ENCODE measurements at regions not wholly inside any gene's neighbourhood (a gene's known extent, or its start where the extent isn't known, plus 50 kb on each side); places are given as distances from the start of the nearest gene placed in this dataset.

DNA sequence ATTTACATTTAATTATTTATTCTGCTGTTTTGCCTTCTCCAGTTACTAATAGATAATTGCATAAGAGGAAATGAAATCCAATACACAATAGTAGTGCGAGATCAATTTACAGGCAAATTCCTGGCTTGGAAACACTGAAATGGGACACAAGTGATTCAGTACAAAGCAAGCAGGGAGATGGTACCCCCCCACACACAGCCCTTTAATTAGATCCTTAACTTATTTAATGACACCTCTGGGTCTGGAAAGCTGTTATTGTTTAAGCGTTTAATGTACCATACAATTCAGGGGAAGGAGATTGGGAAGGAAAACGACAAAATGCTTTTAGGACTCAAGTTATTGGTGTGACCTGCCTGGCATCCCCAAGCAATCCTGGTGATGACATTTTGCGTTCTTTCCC lies 318.2 kb downstream of the NPIPA8 start:
- TF ChIP-seq, protein P1, sequence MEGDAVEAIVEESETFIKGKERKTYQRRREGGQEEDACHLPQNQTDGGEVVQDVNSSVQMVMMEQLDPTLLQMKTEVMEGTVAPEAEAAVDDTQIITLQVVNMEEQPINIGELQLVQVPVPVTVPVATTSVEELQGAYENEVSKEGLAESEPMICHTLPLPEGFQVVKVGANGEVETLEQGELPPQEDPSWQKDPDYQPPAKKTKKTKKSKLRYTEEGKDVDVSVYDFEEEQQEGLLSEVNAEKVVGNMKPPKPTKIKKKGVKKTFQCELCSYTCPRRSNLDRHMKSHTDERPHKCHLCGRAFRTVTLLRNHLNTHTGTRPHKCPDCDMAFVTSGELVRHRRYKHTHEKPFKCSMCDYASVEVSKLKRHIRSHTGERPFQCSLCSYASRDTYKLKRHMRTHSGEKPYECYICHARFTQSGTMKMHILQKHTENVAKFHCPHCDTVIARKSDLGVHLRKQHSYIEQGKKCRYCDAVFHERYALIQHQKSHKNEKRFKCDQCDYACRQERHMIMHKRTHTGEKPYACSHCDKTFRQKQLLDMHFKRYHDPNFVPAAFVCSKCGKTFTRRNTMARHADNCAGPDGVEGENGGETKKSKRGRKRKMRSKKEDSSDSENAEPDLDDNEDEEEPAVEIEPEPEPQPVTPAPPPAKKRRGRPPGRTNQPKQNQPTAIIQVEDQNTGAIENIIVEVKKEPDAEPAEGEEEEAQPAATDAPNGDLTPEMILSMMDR (IDR thresholded peaks at IDR 0.05 in 4 of 5, conservative IDR thresholded peaks at IDR 0.05 in 1 of 5) = no peak
- no peak for TF ChIP-seq POLR2A (IDR thresholded peaks at IDR 0.05)
